Endodermal cell (in vitro differentiated cells): ENCODE measurements at regions not wholly inside any gene's neighbourhood (a gene's known extent, or its start where the extent isn't known, plus 50 kb on each side); places are given as distances from the start of the nearest gene placed in this dataset.

Source experiments
- DNase-seq: peaks from one replicate; pipeline ENCODE4 v3.0.0-alpha.2; 2017
- H3K27ac ChIP-seq: 2 replicates; pipeline ENCODE4 v1.5.1; 2013; ENCODE audit warnings: mild to moderate bottlenecking, low read depth, low read length, moderate library complexity
- H3K27me3 ChIP-seq: 2 replicates; pipeline ENCODE4 v1.6.1; 2013; ENCODE audit warnings: mild to moderate bottlenecking, low read length, moderate library complexity; ENCODE audit not compliant: insufficient read depth, control insufficient read depth, poor library complexity, severe bottlenecking
- H3K36me3 ChIP-seq: 2 replicates; pipeline ENCODE4 v1.7.0; 2013; ENCODE audit warnings: mild to moderate bottlenecking, low read length, moderate library complexity; ENCODE audit not compliant: control insufficient read depth, insufficient read depth
- H3K4me1 ChIP-seq: one replicate; pipeline ENCODE4 v1.7.0; 2013; ENCODE audit warnings: low read length; ENCODE audit not compliant: control insufficient read depth, insufficient read depth
- H3K4me3 ChIP-seq: 2 replicates; pipeline ENCODE4 v1.5.1; 2013; ENCODE audit warnings: mild to moderate bottlenecking, low read length, moderate library complexity
- H3K9ac ChIP-seq: 2 replicates; pipeline ENCODE4 v1.6.1; 2013; ENCODE audit warnings: mild to moderate bottlenecking, low read length, moderate library complexity; ENCODE audit not compliant: poor library complexity, severe bottlenecking; ENCODE audit errors: extremely low read depth
- H3K9me3 ChIP-seq: 2 replicates; pipeline ENCODE4 v1.6.1; 2013; ENCODE audit warnings: mild to moderate bottlenecking, low read length, moderate library complexity; ENCODE audit not compliant: control insufficient read depth
- H3K27ac Mint-ChIP-seq: 2 replicates; pipeline ENCODE4 v1.8.0; 2020; ENCODE audit warnings: mixed read lengths
- H3K27me3 Mint-ChIP-seq: 2 replicates; pipeline ENCODE4 v1.8.0; 2021; ENCODE audit warnings: mild to moderate bottlenecking, mixed read lengths; ENCODE audit not compliant: insufficient read depth
- H3K36me3 Mint-ChIP-seq: 2 replicates; pipeline ENCODE4 v1.8.0; 2020; ENCODE audit warnings: low read depth, mixed read lengths
- H3K4me1 Mint-ChIP-seq: 2 replicates; pipeline ENCODE4 v1.8.0; 2020; ENCODE audit warnings: mixed read lengths
- H3K4me3 Mint-ChIP-seq: 2 replicates; pipeline ENCODE4 v1.8.0; 2020; ENCODE audit warnings: mild to moderate bottlenecking, moderate library complexity, mixed read lengths
- H3K9me3 Mint-ChIP-seq: 2 replicates; pipeline ENCODE4 v1.8.0; 2020; ENCODE audit warnings: mild to moderate bottlenecking, mixed read lengths
- WGBS, 2 experiments: methylation state at CpG; one replicate each; pipeline versions ENCODE4 v1.1.5 to v1.1.7; 2013; ENCODE audit warnings: missing lambda C conversion rate in 2 of 2, mixed read lengths in 1 of 2; ENCODE audit not compliant: insufficient coverage in 1 of 2, insufficient read length in 1 of 2; 5-methylcytosine and 5-hydroxymethylcytosine counted together
- TF ChIP-seq, protein P1 (sequence below): fragments of 200-600 bp; sonication (generic); conservative IDR thresholded peaks from 2 replicates; pipeline ENCODE4 v1.5.0; 2021; ENCODE audit warnings: antibody characterized with exemption, mild to moderate bottlenecking

DNA sequence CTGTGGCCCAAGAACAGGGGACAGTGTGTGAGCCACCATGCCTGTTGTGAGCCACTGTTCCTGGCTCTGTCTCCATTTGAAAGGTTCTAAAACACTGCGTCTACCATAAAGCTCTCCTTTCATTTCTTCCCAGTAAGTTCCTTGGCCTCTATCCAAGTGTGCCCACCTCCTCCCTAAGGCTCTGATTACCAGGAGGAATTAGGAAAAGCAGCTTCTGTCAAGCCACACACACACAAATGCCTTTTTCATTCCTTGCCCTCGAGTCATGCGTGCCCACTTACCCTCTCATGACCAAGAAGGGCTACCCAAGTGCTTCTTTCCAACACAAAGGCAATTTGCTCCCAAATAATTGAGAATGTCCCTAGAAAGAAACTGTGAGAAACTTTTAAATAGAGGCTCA is 70.8 kb upstream of the PARD3 start:
- H3K36me3 Mint-ChIP-seq, result no peaks in the 10 kb centered on the region
- H3K4me1 Mint-ChIP-seq, result peaks cover 4% of the 10 kb centered on the region
- no peaks in the 10 kb centered on the region for H3K9me3 Mint-ChIP-seq
- no peak overlapping the region for H3K27ac Mint-ChIP-seq
- no peak overlapping the region for H3K4me3 Mint-ChIP-seq
- no peak overlapping the region for H3K4me3 ChIP-seq
- no peak for DNase-seq
- no peak overlapping the region for H3K27ac ChIP-seq
- 95 to 98% methylated on average over 3 of the region's 3 CpGs for WGBS, 2 experiments
- no peaks in the 10 kb centered on the region for H3K4me1 ChIP-seq
- no peaks in the 10 kb centered on the region for H3K27me3 ChIP-seq
- H3K9me3 ChIP-seq, result no peaks in the 10 kb centered on the region
- no peaks in the 10 kb centered on the region for H3K27me3 Mint-ChIP-seq
- no peak overlapping the region for H3K9ac ChIP-seq
- no peaks in the 10 kb centered on the region for H3K36me3 ChIP-seq
- TF ChIP-seq, protein P1, sequence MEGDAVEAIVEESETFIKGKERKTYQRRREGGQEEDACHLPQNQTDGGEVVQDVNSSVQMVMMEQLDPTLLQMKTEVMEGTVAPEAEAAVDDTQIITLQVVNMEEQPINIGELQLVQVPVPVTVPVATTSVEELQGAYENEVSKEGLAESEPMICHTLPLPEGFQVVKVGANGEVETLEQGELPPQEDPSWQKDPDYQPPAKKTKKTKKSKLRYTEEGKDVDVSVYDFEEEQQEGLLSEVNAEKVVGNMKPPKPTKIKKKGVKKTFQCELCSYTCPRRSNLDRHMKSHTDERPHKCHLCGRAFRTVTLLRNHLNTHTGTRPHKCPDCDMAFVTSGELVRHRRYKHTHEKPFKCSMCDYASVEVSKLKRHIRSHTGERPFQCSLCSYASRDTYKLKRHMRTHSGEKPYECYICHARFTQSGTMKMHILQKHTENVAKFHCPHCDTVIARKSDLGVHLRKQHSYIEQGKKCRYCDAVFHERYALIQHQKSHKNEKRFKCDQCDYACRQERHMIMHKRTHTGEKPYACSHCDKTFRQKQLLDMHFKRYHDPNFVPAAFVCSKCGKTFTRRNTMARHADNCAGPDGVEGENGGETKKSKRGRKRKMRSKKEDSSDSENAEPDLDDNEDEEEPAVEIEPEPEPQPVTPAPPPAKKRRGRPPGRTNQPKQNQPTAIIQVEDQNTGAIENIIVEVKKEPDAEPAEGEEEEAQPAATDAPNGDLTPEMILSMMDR, result no peak

DNA sequence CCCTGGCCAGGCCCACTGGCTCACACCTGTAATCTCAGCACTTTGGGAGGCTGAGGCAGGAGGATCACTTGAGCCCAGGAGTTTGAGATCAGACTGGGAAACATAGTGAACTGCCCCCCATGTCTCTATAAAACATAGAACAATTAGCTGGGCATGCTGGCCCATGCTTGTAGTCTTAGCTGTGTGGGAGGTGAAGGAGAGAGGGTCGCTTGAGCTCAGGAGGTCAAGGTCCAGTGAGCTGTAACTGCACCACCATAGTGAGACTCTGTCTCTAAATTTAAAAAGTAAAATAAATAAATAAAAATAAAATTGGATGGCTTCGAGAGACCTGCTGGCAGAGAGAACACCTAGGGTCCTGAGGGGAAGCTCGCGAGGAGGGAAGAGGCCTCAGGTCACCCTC is 69.9 kb upstream of the PARD3 start:
- peak overlapping the region; percentile 12 for H3K27ac Mint-ChIP-seq
- H3K4me1 Mint-ChIP-seq, result no peaks in the 10 kb centered on the region
- no peak overlapping the region for H3K4me3 Mint-ChIP-seq
- no peak for DNase-seq
- no peaks in the 10 kb centered on the region for H3K36me3 ChIP-seq
- TF ChIP-seq, protein P1, result no peak
- 74 to 94% methylated on average over 3 to 4 of the region's 4 CpGs for WGBS, 2 experiments
- H3K27me3 Mint-ChIP-seq, result no peaks in the 10 kb centered on the region
- no peaks in the 10 kb centered on the region for H3K9me3 Mint-ChIP-seq
- H3K9me3 ChIP-seq, result no peaks in the 10 kb centered on the region
- no peaks in the 10 kb centered on the region for H3K4me1 ChIP-seq
- no peak overlapping the region for H3K4me3 ChIP-seq
- H3K27ac ChIP-seq, result no peak overlapping the region
- H3K36me3 Mint-ChIP-seq, result no peaks in the 10 kb centered on the region
- H3K27me3 ChIP-seq, result no peaks in the 10 kb centered on the region
- H3K9ac ChIP-seq, result no peak overlapping the region

DNA sequence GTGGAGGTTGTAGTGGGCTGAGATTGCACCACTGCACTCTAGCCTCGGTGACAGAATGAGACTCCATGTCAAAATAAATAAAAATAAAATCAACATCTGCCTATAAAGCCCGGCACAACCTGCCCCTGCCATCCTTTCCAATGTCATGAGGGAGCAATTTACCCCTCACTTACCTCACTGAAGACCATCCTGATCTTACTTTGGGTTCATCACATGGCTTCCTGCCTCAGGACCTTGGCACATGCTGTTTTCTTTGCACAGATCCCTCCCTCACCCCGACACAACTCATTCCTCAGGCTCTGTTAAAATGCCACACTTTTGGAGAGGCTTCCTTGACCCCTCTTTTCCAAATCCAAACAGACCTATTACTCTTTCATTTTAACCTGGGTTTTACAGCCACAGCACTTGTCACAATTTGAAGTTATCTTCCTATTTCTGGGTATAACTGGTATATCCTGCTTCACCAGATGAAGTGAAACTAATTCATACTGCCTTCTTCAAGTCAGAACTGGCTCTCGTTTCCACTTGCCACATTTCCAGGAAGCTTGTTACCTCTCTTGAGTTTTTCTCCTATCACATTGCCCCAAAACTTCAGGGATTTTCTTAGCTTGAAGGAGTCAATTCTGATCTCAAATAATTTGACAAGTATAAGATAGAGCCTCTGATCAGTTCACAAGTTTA is 69.3 kb upstream of the PARD3 start:
- TF ChIP-seq, protein P1, result no peak
- Histone ChIP-seq H3K27me3 (no peaks in the 10 kb centered on the region), H3K4me1 (no peaks in the 10 kb centered on the region), H3K4me3 (no peak overlapping the region), H3K9me3 (no peaks in the 10 kb centered on the region), H3K9ac (no peak overlapping the region), H3K27ac (no peak overlapping the region), H3K36me3 (no peaks in the 10 kb centered on the region)
- no peak for DNase-seq
- H3K9me3 Mint-ChIP-seq, result no peaks in the 10 kb centered on the region
- no peak overlapping the region for H3K4me3 Mint-ChIP-seq
- H3K27me3 Mint-ChIP-seq, result no peaks in the 10 kb centered on the region
- H3K36me3 Mint-ChIP-seq, result no peaks in the 10 kb centered on the region
- no peak overlapping the region for H3K27ac Mint-ChIP-seq
- H3K4me1 Mint-ChIP-seq, result no peaks in the 10 kb centered on the region
- WGBS, 2 experiments, result 91 to 93% methylated on average over 3 to 4 of the region's 4 CpGs
